Ishikawa (cell line): ENCODE measurements at regions not wholly inside any gene's neighbourhood (a gene's known extent, or its start where the extent isn't known, plus 50 kb on each side); places are given as distances from the start of the nearest gene placed in this dataset.

Experiments
- CREB1 ChIP-seq: IDR thresholded peaks from 2 replicates; pipeline ENCODE4 v1.6.1; 2012; ENCODE audit warnings: low read depth
- RAD21 ChIP-seq: IDR thresholded peaks from 2 replicates; pipeline ENCODE4 v1.6.1; 2012; ENCODE audit warnings: low read depth
- YY1 ChIP-seq: IDR thresholded peaks from 2 replicates; pipeline ENCODE4 v1.6.1; 2012; ENCODE audit warnings: low read depth
- ZBTB7A ChIP-seq: IDR thresholded peaks from 2 replicates; pipeline ENCODE4 v1.6.1; 2012; ENCODE audit warnings: low read depth

GRCh38 chr11:112663947-112664634 is 297.1 kb upstream of the NCAM1 start:
- TF ChIP-seq YY1, result no peak
- TF ChIP-seq CREB1, result no peak
- TF ChIP-seq RAD21, result no peak
- no peak for TF ChIP-seq ZBTB7A
